GM21528 (cell line): ENCODE measurements at regions not wholly inside any gene's neighbourhood (a gene's known extent, or its start where the extent isn't known, plus 50 kb on each side); places are given as distances from the start of the nearest gene placed in this dataset.

ENCODE experiments used
- ATAC-seq: cut with Tn5 transposase; IDR thresholded peaks from one replicate; pipeline ENCODE4 v1.9.1; 2021; ENCODE audit warnings: mild to moderate bottlenecking, moderate library complexity; ENCODE audit not compliant: unreplicated experiment, low FRiP score

GRCh38 chr22:48057116-48057835, 1294.8 kb downstream of the TBC1D22A start:
- ATAC-seq = no peak

- ATAC-seq = no peak
These were observed 1293.4 kb downstream of the TBC1D22A start for GRCh38 chr22:48055827-48056226.

GRCh38 chr22:48055185-48055584, 1292.7 kb downstream of the TBC1D22A start:
- no peak for ATAC-seq

- ATAC-seq = no peak
These were observed 1292.1 kb downstream of the TBC1D22A start for GRCh38 chr22:48054596-48054995.

GRCh38 chr22:48053973-48054372, 1291.5 kb downstream of the TBC1D22A start:
- ATAC-seq = no peak

- no peak for ATAC-seq
These were observed 1291.0 kb downstream of the TBC1D22A start for GRCh38 chr22:48053486-48053885.

GRCh38 chr22:48052621-48052890, 1290.1 kb downstream of the TBC1D22A start:
- ATAC-seq = no peak

GRCh38 chr22:48051796-48052620, 1289.6 kb downstream of the TBC1D22A start:
- no peak for ATAC-seq

- no peak for ATAC-seq
These were observed 1288.4 kb downstream of the TBC1D22A start for GRCh38 chr22:48050836-48051235.

- ATAC-seq = no peak
These were observed 1286.7 kb downstream of the TBC1D22A start for GRCh38 chr22:48049116-48049515.

- ATAC-seq = no peak
These were observed 1285.5 kb downstream of the TBC1D22A start for GRCh38 chr22:48047722-48048500.

GRCh38 chr22:48045369-48045768, 1282.9 kb downstream of the TBC1D22A start:
- peak; percentile 84 for ATAC-seq

- no peak for ATAC-seq
These were observed 1282.1 kb downstream of the TBC1D22A start for GRCh38 chr22:48044487-48045060.

GRCh38 chr22:48043581-48043980, 1281.1 kb downstream of the TBC1D22A start:
- ATAC-seq = no peak

GRCh38 chr22:48042621-48043395, 1280.4 kb downstream of the TBC1D22A start:
- ATAC-seq = no peak

GRCh38 chr22:48039326-48039725, 1276.9 kb downstream of the TBC1D22A start:
- no peak for ATAC-seq

GRCh38 chr22:48037618-48038017, 1275.2 kb downstream of the TBC1D22A start:
- no peak for ATAC-seq

GRCh38 chr22:48035897-48036296, 1273.4 kb downstream of the TBC1D22A start:
- no peak for ATAC-seq

- no peak for ATAC-seq
These were observed 1269.1 kb downstream of the TBC1D22A start for GRCh38 chr22:48031589-48031988.

GRCh38 chr22:48025096-48025495, 1262.6 kb downstream of the TBC1D22A start:
- ATAC-seq = no peak
